ENCODE measurements at regions not wholly inside any gene's neighbourhood (a gene's known extent, or its start where the extent isn't known, plus 50 kb on each side); places are given as distances from the start of the nearest gene placed in this dataset.

GRCh38 chr11:79609511-79609910, 168.7 kb upstream of the TENM4 start:
- ATAC-seq (ENCODE audit: low read depth) (no peak), DNase-seq (no peak)
- H3K18ac ChIP-seq (ENCODE audit: low read depth, low read length), result no peak overlapping the region
- in situ Hi-C loops (cut with MboI; ENCODE audit: low sequenced_read_pairs), result no loop called here
- no peaks in the 10 kb centered on the region for H3K9me3 ChIP-seq (ENCODE audit: control insufficient read depth, insufficient read depth, low read length)
- no peaks in the 10 kb centered on the region for H3K36me3 ChIP-seq (ENCODE audit: control insufficient read depth, insufficient read depth, low read length)
- H3K4ac ChIP-seq (ENCODE audit: low read depth, low read length), result no peak overlapping the region
- POLR2A ChIA-PET (ENCODE audit: unreplicated experiment), result no interaction called here
- H2AFZ ChIP-seq (replicated peaks; ENCODE audit: low read length, poor library complexity), result no peak overlapping the region
- no peak overlapping the region for H3K4me3 ChIP-seq (ENCODE audit: insufficient read depth, low read depth, low read length)
- H4K5ac ChIP-seq (ENCODE audit: low read depth, low read length), result no peak overlapping the region
- H2BK20ac ChIP-seq (ENCODE audit: low read depth, low read length), result no peak overlapping the region
- no peak overlapping the region for H3K27ac ChIP-seq (ENCODE audit: insufficient read depth, low read length)
- H3K79me1 ChIP-seq (ENCODE audit: low read depth in 1 of 2, low read length in 2 of 2), result no peaks in the 10 kb centered on the region
- no peak overlapping the region for H2BK5ac ChIP-seq (ENCODE audit: low read depth, low read length, poor library complexity, severe bottlenecking)
- no peaks in the 10 kb centered on the region for H3K9me1 ChIP-seq (ENCODE audit: insufficient read depth, low read length)
- H2AK9ac ChIP-seq (replicated peaks; ENCODE audit: low read depth, low read length, poor library complexity), result no peak overlapping the region
- no peak overlapping the region for H3K9ac ChIP-seq (ENCODE audit: low read depth, low read length)
- H3K4me1 ChIP-seq (ENCODE audit: control insufficient read depth, insufficient read depth, low read length), result no peaks in the 10 kb centered on the region
- no TSS peak for BruUV-seq (replicated peaks)
- H3K27me3 ChIP-seq (ENCODE audit: control insufficient read depth, insufficient read depth, low read length), result no peaks in the 10 kb centered on the region
- H2AK5ac ChIP-seq (ENCODE audit: low read depth, low read length), result no peak overlapping the region
- H3K14ac ChIP-seq (replicated peaks; ENCODE audit: low read depth, low read length), result no peak overlapping the region
- H2BK15ac ChIP-seq (ENCODE audit: low read depth, low read length), result no peak overlapping the region
- CTCF ChIA-PET, result no interaction called here
- H4K20me1 ChIP-seq (ENCODE audit: insufficient read depth, low read length), result no peaks in the 10 kb centered on the region
- dilution Hi-C loops (cut with HindIII; ENCODE audit: low sequenced_read_pairs, unreplicated experiment), result no loop called here
- H3K4me2 ChIP-seq (ENCODE audit: low read depth, low read length), result no peak overlapping the region
- H2BK120ac ChIP-seq (ENCODE audit: low read depth, low read length), result no peak overlapping the region
- no peak overlapping the region for H4K91ac ChIP-seq (ENCODE audit: insufficient read depth, low read depth, low read length)
- TF ChIP-seq CTCF (conservative IDR thresholded peaks at IDR 0.05; ENCODE audit: low read depth, low read length) (no peak), MAZ (IDR thresholded peaks at IDR 0.05; ENCODE audit: borderline replicate concordance, low read depth, low read length) (no peak), USF2 (IDR thresholded peaks at IDR 0.05; ENCODE audit: low read depth, low read length) (no peak), SMC3 (IDR thresholded peaks at IDR 0.05; ENCODE audit: low read depth, low read length) (no peak), MAFK (IDR thresholded peaks at IDR 0.05; ENCODE audit: low read depth, low read length) (no peak), CEBPB (IDR thresholded peaks at IDR 0.05; ENCODE audit: low read depth, low read length) (no peak), ELK1 (IDR thresholded peaks at IDR 0.05; ENCODE audit: borderline replicate concordance, low read depth, low read length) (no peak), NFE2L2 (IDR thresholded peaks at IDR 0.05; ENCODE audit: low read depth, low read length) (no peak), RAD21 (IDR thresholded peaks at IDR 0.05; ENCODE audit: low read length) (no peak), FOS (IDR thresholded peaks at IDR 0.05; ENCODE audit: low read depth, low read length) (no peak), RCOR1 (IDR thresholded peaks at IDR 0.05; ENCODE audit: insufficient replicate concordance, low read length) (no peak), RFX5 (IDR thresholded peaks at IDR 0.05; ENCODE audit: low read depth, low read length) (no peak), CHD1 (IDR thresholded peaks at IDR 0.05; ENCODE audit: low read depth, low read length) (no peak), MXI1 (IDR thresholded peaks at IDR 0.05; ENCODE audit: borderline replicate concordance, low read depth, low read length) (no peak), POLR2A (IDR thresholded peaks at IDR 0.05; ENCODE audit: low read depth, low read length) (no peak), BHLHE40 (IDR thresholded peaks at IDR 0.05; ENCODE audit: low read depth, low read length) (no peak)
- no peak overlapping the region for H3K23ac ChIP-seq (ENCODE audit: low read depth, low read length)
- WGBS, 2 experiments (ENCODE audit: extremely low coverage in 2 of 2, insufficient read length in 1 of 2), result no CpG with 5 or more reads among the region's 2 CpGs
- H4K8ac ChIP-seq (ENCODE audit: low read depth in 2 of 2, low read length in 2 of 2), result no peak overlapping the region
- no peak overlapping the region for H3K56ac ChIP-seq (ENCODE audit: extremely low read depth, insufficient read depth, low read length)
- intact Hi-C loops (cut with micrococcal nuclease), result no loop called here
